HepG2 (cell line): ENCODE measurements at regions not wholly inside any gene's neighbourhood (a gene's known extent, or its start where the extent isn't known, plus 50 kb on each side); places are given as distances from the start of the nearest gene placed in this dataset.
A peak's percentile ranks its signal among the peaks of the same experiment; 100 is the strongest.

ENCODE experiments used
- BORCS8-MEF2B ChIP-seq: sonication (generic); formaldehyde crosslinking; IDR thresholded peaks from 2 replicates; pipeline ENCODE4 v1.8.0; 2022; ENCODE audit warnings: mild to moderate bottlenecking, missing genetic modification reagents
- CEBPG ChIP-seq: IDR thresholded peaks from 2 replicates; pipeline ENCODE4 v1.6.1; 2016
- ERF ChIP-seq: IDR thresholded peaks from 2 replicates; pipeline ENCODE4 v1.6.1; 2018; ENCODE audit warnings: missing biosample characterization, missing genetic modification reagents
- FOSL2 ChIP-seq: sonication (generic); formaldehyde crosslinking; IDR thresholded peaks from 2 replicates; pipeline ENCODE4 v1.4.0; 2020; ENCODE audit warnings: missing genetic modification reagents
- FOXA3 ChIP-seq: IDR thresholded peaks from 2 replicates; pipeline ENCODE4 v1.6.1; 2016; ENCODE audit warnings: missing genetic modification reagents, missing compliant biosample characterization
- FOXO1 ChIP-seq: sonication (generic); formaldehyde crosslinking; IDR thresholded peaks from 2 replicates; pipeline ENCODE4 v1.4.0; 2020; ENCODE audit warnings: missing genetic modification reagents
- JDP2 ChIP-seq: sonication (generic); formaldehyde crosslinking; IDR thresholded peaks from 2 replicates; pipeline ENCODE4 v1.8.1; 2022; ENCODE audit warnings: missing genetic modification reagents, borderline replicate concordance
- MIER2 ChIP-seq: IDR thresholded peaks from 2 replicates; pipeline ENCODE4 v1.6.1; 2016; ENCODE audit warnings: missing biosample characterization, missing genetic modification reagents
- PLRG1 ChIP-seq: fragments of 450-650 bp; conservative IDR thresholded peaks from 2 replicates; pipeline ENCODE4 v1.6.1; 2016
- RAD21 ChIP-seq: fragments of 450-650 bp; formaldehyde crosslinking; IDR thresholded peaks from 2 replicates; pipeline ENCODE4 v1.5.0; 2020; ENCODE audit warnings: mild to moderate bottlenecking
- RXRA ChIP-seq: sonication (generic); formaldehyde crosslinking; IDR thresholded peaks from 2 replicates; pipeline ENCODE4 v1.5.1; 2020; ENCODE audit warnings: missing genetic modification reagents
- SALL1 ChIP-seq: sonication (generic); formaldehyde crosslinking; IDR thresholded peaks from 2 replicates; pipeline ENCODE4 v1.8.0; 2022; ENCODE audit warnings: mild to moderate bottlenecking, missing genetic modification reagents
- SMAD3 ChIP-seq: sonication (generic); formaldehyde crosslinking; IDR thresholded peaks from 2 replicates; pipeline ENCODE4 v1.4.0; 2020; ENCODE audit warnings: missing genetic modification reagents
- SMC3 ChIP-seq: IDR thresholded peaks from 2 replicates; pipeline ENCODE4 v1.6.1; 2011; ENCODE audit warnings: low read length, improper control_type of control experiment
- TEAD3 ChIP-seq: optimal IDR thresholded peaks from 2 replicates; pipeline ENCODE3; 2016; ENCODE audit warnings: borderline replicate concordance
- TGIF2 ChIP-seq: IDR thresholded peaks from 2 replicates; pipeline ENCODE4 v1.6.1; 2016; ENCODE audit warnings: control low read depth, missing compliant biosample characterization
- ZEB1 ChIP-seq: IDR thresholded peaks from 2 replicates; pipeline ENCODE4 v1.6.1; 2012; ENCODE audit warnings: mild to moderate bottlenecking, low read depth, inconsistent platforms; ENCODE audit not compliant: insufficient replicate concordance
- ZNF768 ChIP-seq: sonication (generic); formaldehyde crosslinking; IDR thresholded peaks from 2 replicates; pipeline ENCODE4 v1.4.0; 2020; ENCODE audit warnings: missing genetic modification reagents
- TF ChIP-seq, protein P1 (sequence below): sonication (generic); formaldehyde crosslinking; IDR thresholded peaks from 2 replicates; pipeline ENCODE4 v1.8.1; 2022; ENCODE audit warnings: mild to moderate bottlenecking, missing genetic modification reagents
- TF ChIP-seq, protein P2 (sequence below): sonication (generic); formaldehyde crosslinking; IDR thresholded peaks from 2 replicates; pipeline ENCODE4 v1.5.1; 2020; ENCODE audit warnings: missing genetic modification reagents, mild to moderate bottlenecking, borderline replicate concordance
- TF ChIP-seq, protein P3 (sequence below): sonication (generic); formaldehyde crosslinking; IDR thresholded peaks from 2 replicates; pipeline ENCODE4 v1.5.0; 2020; ENCODE audit warnings: mild to moderate bottlenecking, missing genetic modification reagents, moderate library complexity
- TF ChIP-seq, protein P4 (sequence below): sonication (generic); formaldehyde crosslinking; IDR thresholded peaks from 2 replicates; pipeline ENCODE4 v1.4.0; 2020; ENCODE audit warnings: missing genetic modification reagents
- TF ChIP-seq, protein P5 (sequence below): sonication (generic); formaldehyde crosslinking; conservative IDR thresholded peaks from 2 replicates; pipeline ENCODE4 v1.4.0; 2020; ENCODE audit warnings: missing genetic modification reagents

DNA sequence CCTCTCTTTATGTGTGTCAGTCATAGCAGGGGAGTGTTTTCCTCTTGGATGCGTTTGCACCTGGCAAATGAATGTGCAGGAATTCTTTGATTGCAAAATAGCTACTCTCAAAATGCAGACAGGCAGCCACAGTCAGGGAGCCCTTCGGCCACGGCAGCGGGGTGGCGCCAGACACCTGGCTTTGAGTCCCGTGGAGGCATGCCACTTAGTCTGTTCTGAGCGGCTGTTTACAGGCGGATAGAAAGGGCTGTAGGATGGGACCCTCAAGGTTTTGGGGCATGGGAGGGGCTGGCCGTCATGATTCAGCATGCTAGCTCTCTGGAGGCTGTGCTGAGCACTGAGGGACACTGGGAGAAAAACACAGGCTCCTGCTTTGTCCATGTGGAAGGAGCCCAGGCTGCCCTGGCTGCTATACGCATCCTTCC is 117.1 kb downstream of the SLC25A47 start (continued):
- TF ChIP-seq RXRA (CRISPR knock-in tag) (0 out of 2 replicates have a peak, but pooled peaks have one; percentile 17), BORCS8-MEF2B (CRISPR knock-in tag) (peak; percentile 49; the same call in 1 of the 2 replicates), CEBPG (CRISPR knock-in tag) (peak; percentile 81), SMC3 (peak; percentile 72), JDP2 (CRISPR knock-in tag) (no peak), ERF (CRISPR knock-in tag) (peak; percentile 42; the same call in 1 of the 2 replicates), TEAD3 (CRISPR knock-in tag) (peak; percentile 26), FOXO1 (CRISPR knock-in tag) (peak; percentile 46; the same call in 1 of the 2 replicates), ZEB1 (no peak), TGIF2 (CRISPR knock-in tag) (no peak), SMAD3 (peak; percentile 53; the same call in 1 of the 2 replicates), MIER2 (CRISPR knock-in tag) (peak; percentile 39; the same call in 1 of the 2 replicates), RAD21 (peak; percentile 95), FOSL2 (peak; percentile 42), FOXA3 (CRISPR knock-in tag) (peak; percentile 41; the same call in 1 of the 2 replicates), ZNF768 (CRISPR knock-in tag) (0 out of 2 replicates have a peak, but pooled peaks have one; percentile 30), SALL1 (CRISPR knock-in tag) (peak; percentile 57), PLRG1 (no peak)
- TF ChIP-seq, protein P1, sequence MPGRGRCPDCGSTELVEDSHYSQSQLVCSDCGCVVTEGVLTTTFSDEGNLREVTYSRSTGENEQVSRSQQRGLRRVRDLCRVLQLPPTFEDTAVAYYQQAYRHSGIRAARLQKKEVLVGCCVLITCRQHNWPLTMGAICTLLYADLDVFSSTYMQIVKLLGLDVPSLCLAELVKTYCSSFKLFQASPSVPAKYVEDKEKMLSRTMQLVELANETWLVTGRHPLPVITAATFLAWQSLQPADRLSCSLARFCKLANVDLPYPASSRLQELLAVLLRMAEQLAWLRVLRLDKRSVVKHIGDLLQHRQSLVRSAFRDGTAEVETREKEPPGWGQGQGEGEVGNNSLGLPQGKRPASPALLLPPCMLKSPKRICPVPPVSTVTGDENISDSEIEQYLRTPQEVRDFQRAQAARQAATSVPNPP (CRISPR knock-in tag), result no peak
- TF ChIP-seq, protein P2, sequence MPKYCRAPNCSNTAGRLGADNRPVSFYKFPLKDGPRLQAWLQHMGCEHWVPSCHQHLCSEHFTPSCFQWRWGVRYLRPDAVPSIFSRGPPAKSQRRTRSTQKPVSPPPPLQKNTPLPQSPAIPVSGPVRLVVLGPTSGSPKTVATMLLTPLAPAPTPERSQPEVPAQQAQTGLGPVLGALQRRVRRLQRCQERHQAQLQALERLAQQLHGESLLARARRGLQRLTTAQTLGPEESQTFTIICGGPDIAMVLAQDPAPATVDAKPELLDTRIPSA (CRISPR knock-in tag), result 0 out of 2 replicates have a peak, but pooled peaks have one; percentile 35
- TF ChIP-seq, protein P3, sequence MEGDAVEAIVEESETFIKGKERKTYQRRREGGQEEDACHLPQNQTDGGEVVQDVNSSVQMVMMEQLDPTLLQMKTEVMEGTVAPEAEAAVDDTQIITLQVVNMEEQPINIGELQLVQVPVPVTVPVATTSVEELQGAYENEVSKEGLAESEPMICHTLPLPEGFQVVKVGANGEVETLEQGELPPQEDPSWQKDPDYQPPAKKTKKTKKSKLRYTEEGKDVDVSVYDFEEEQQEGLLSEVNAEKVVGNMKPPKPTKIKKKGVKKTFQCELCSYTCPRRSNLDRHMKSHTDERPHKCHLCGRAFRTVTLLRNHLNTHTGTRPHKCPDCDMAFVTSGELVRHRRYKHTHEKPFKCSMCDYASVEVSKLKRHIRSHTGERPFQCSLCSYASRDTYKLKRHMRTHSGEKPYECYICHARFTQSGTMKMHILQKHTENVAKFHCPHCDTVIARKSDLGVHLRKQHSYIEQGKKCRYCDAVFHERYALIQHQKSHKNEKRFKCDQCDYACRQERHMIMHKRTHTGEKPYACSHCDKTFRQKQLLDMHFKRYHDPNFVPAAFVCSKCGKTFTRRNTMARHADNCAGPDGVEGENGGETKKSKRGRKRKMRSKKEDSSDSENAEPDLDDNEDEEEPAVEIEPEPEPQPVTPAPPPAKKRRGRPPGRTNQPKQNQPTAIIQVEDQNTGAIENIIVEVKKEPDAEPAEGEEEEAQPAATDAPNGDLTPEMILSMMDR (CRISPR knock-in tag), result peak; percentile 94
- TF ChIP-seq, protein P4, sequence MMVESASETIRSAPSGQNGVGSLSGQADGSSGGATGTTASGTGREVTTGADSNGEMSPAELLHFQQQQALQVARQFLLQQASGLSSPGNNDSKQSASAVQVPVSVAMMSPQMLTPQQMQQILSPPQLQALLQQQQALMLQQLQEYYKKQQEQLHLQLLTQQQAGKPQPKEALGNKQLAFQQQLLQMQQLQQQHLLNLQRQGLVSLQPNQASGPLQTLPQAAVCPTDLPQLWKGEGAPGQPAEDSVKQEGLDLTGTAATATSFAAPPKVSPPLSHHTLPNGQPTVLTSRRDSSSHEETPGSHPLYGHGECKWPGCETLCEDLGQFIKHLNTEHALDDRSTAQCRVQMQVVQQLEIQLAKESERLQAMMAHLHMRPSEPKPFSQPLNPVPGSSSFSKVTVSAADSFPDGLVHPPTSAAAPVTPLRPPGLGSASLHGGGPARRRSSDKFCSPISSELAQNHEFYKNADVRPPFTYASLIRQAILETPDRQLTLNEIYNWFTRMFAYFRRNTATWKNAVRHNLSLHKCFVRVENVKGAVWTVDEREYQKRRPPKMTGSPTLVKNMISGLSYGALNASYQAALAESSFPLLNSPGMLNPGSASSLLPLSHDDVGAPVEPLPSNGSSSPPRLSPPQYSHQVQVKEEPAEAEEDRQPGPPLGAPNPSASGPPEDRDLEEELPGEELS, result no peak
- TF ChIP-seq, protein P5, sequence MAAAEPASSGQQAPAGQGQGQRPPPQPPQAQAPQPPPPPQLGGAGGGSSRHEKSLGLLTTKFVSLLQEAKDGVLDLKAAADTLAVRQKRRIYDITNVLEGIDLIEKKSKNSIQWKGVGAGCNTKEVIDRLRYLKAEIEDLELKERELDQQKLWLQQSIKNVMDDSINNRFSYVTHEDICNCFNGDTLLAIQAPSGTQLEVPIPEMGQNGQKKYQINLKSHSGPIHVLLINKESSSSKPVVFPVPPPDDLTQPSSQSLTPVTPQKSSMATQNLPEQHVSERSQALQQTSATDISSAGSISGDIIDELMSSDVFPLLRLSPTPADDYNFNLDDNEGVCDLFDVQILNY, result no peak
